HepG2 (cell line): ENCODE measurements at regions not wholly inside any gene's neighbourhood (a gene's known extent, or its start where the extent isn't known, plus 50 kb on each side); places are given as distances from the start of the nearest gene placed in this dataset.

Source experiments
- ATAC-seq: fragments of 200-7000 bp; cut with Tn5 transposase; 3 replicates; pipeline ENCODE4 v1.9.1; 2020; ENCODE audit warnings: mild to moderate bottlenecking, moderate library complexity
- BruUV-seq: library from RNA; stranded (reverse); fragments of 400-500 nt; replicated peaks from 2 replicates; lab custom pipeline; 2021; lab: Mats Ljungman, UMichigan
- CTCF ChIA-PET: fragments of 300-600 bp; formaldehyde crosslinking; extraction: SDS; loops from one replicate; lab custom pipeline; 2021; ENCODE audit warnings: low total read pairs, inconsistent platforms, low intra/inter-chr PET ratio; lab: Yijun Ruan, JAX
- POLR2A ChIA-PET: fragments of 350-600 bp; sonication (Branson Sonifier 250); formaldehyde crosslinking; loops from one replicate; lab custom pipeline; 2020; ENCODE audit warnings: antibody characterized with exemption, inconsistent platforms; lab: Yijun Ruan, JAX
- DNase-seq: peaks from one replicate; pipeline ENCODE4 v3.0.0-alpha.2; 2015; ENCODE audit warnings: low spot score
- FAIRE-seq: peaks from 3 replicates; lab custom pipeline; 2011; peaks lifted over from hg19 to GRCh38; lab: Jason Lieb, UNC
- H2AFZ ChIP-seq: one replicate; pipeline ENCODE4 v1.6.1; 2011; ENCODE audit warnings: low read length, inconsistent platforms
- H3K27ac ChIP-seq: fragments of 300-600 bp; 3 replicates; pipeline ENCODE4 v1.8.0; 2011; ENCODE audit warnings: mixed run types, mild to moderate bottlenecking, mixed read lengths, low read length, inconsistent platforms; ENCODE audit not compliant: insufficient read depth; ENCODE audit errors: extremely low read length
- H3K27me3 ChIP-seq, 2 experiments: fragments of 200-600 bp in 1 of 2; 2 replicates in 1 of 2; 3 replicates in 1 of 2; pipeline versions ENCODE4 v1.6.0 to v1.8.0; 2011; ENCODE audit warnings: low read length in 2 of 2, mild to moderate bottlenecking in 2 of 2, moderate library complexity in 2 of 2, inconsistent platforms in 1 of 2; ENCODE audit not compliant: insufficient read depth in 2 of 2, control insufficient read depth in 1 of 2
- H3K36me3 ChIP-seq, 2 experiments: fragments of 200-600 bp in 1 of 2; replicated peaks in 1 of 2; 2 replicates in 1 of 2; 3 replicates in 1 of 2; pipeline versions ENCODE4 v1.5.1 to v1.8.0; 2011; ENCODE audit warnings: low read length in 2 of 2, inconsistent platforms in 1 of 2; ENCODE audit not compliant: insufficient read depth in 2 of 2, control insufficient read depth in 1 of 2
- H3K4me1 ChIP-seq: 2 replicates; pipeline ENCODE4 v1.5.1; 2012; ENCODE audit warnings: low read length, inconsistent platforms; ENCODE audit not compliant: insufficient read depth
- H3K4me2 ChIP-seq: 2 replicates; pipeline ENCODE4 v1.6.0; 2011; ENCODE audit warnings: low read depth, low read length, inconsistent platforms
- H3K4me3 ChIP-seq, 3 experiments: fragments of 200-600 bp in 1 of 3; sonication (generic), shearing (Covaris generic) in 1 of 3; replicated peaks in 1 of 3; 2 replicates each; pipeline ENCODE4 v1.5.1; 2011 to 2016; ENCODE audit warnings: low read length in 3 of 3, inconsistent platforms in 2 of 3, low read depth in 2 of 3, mild to moderate bottlenecking in 2 of 3, control low read depth in 1 of 3, mixed read lengths in 1 of 3; ENCODE audit not compliant: insufficient read depth in 1 of 3
- H3K79me2 ChIP-seq: one replicate; pipeline ENCODE4 v1.6.1; 2011; ENCODE audit warnings: low read length, inconsistent platforms; ENCODE audit not compliant: insufficient read depth
- H3K9ac ChIP-seq: 2 replicates; pipeline ENCODE4 v1.6.0; 2011; ENCODE audit warnings: mild to moderate bottlenecking, low read depth, low read length, inconsistent platforms; ENCODE audit not compliant: insufficient read depth
- H3K9me3 ChIP-seq: 2 replicates; pipeline ENCODE4 v1.5.1; 2012; ENCODE audit warnings: mild to moderate bottlenecking, low read length
- H4K20me1 ChIP-seq: 2 replicates; pipeline ENCODE4 v1.6.0; 2011; ENCODE audit warnings: inconsistent platforms, mild to moderate bottlenecking, low read length, moderate library complexity; ENCODE audit not compliant: insufficient read depth
- ETV6 ChIP-seq: sonication (generic); formaldehyde crosslinking; conservative IDR thresholded peaks from 2 replicates; pipeline ENCODE4 v1.4.0; 2020; ENCODE audit warnings: missing genetic modification reagents
- GRHL1 ChIP-seq: sonication (generic); formaldehyde crosslinking; conservative IDR thresholded peaks from 2 replicates; pipeline ENCODE4 v1.8.0; 2022; ENCODE audit warnings: missing genetic modification reagents
- HINFP ChIP-seq: sonication (generic); formaldehyde crosslinking; IDR thresholded peaks from 2 replicates; pipeline ENCODE4 v1.4.0; 2020; ENCODE audit warnings: low read depth, mild to moderate bottlenecking, missing genetic modification reagents
- JUNB ChIP-seq: sonication (generic); formaldehyde crosslinking; IDR thresholded peaks from 2 replicates; pipeline ENCODE4 v1.8.0; 2022; ENCODE audit warnings: missing genetic modification reagents, mild to moderate bottlenecking, borderline replicate concordance
- MEF2D ChIP-seq: sonication (generic); formaldehyde crosslinking; IDR thresholded peaks from 2 replicates; pipeline ENCODE4 v1.5.1; 2020; ENCODE audit warnings: mild to moderate bottlenecking, missing genetic modification reagents
- PBX3 ChIP-seq: sonication (generic); formaldehyde crosslinking; IDR thresholded peaks from 2 replicates; pipeline ENCODE4 v1.8.1; 2023; ENCODE audit warnings: missing genetic modification reagents, inconsistent platforms, borderline replicate concordance
- TAF1 ChIP-seq: sonication (generic); formaldehyde crosslinking; IDR thresholded peaks from 2 replicates; pipeline ENCODE4 v1.4.0; 2020; ENCODE audit warnings: missing genetic modification reagents
- TEAD3 ChIP-seq: optimal IDR thresholded peaks from 2 replicates; pipeline ENCODE3; 2016; ENCODE audit warnings: borderline replicate concordance
- ZFAT ChIP-seq: sonication (generic); formaldehyde crosslinking; conservative IDR thresholded peaks from 2 replicates; pipeline ENCODE4 v1.8.1; 2023; ENCODE audit warnings: missing genetic modification reagents, inconsistent platforms
- ZKSCAN1 ChIP-seq: fragments of 150-350 bp; IDR thresholded peaks from 2 replicates; pipeline ENCODE4 v1.6.1; 2014; ENCODE audit warnings: low read length
- WGBS: methylation state at CpG from one replicate; pipeline ENCODE4 v1.1.6; 2017; ENCODE audit warnings: low lambda C conversion rate; 5-methylcytosine and 5-hydroxymethylcytosine counted together
- in situ Hi-C: cut with HindIII; loops from 2 replicates; pipeline ENCODE4 v1.10.0; 2017; ENCODE audit warnings: low pct_unique_long_range_greater_than_20kb; ENCODE audit not compliant: extremely low pct_ligation_motif_present
- intact Hi-C: fragments of 100-400 bp; cut with micrococcal nuclease; formaldehyde crosslinking; loops from one replicate; pipeline ENCODE4 v1.10.0; 2022; ENCODE audit not compliant: unreplicated experiment
- TF ChIP-seq, protein P1 (sequence below): sonication (generic); formaldehyde crosslinking; IDR thresholded peaks from 2 replicates; pipeline ENCODE4 v1.5.0; 2020; ENCODE audit warnings: mild to moderate bottlenecking, missing genetic modification reagents, borderline replicate concordance
- TF ChIP-seq, protein P2 (sequence below): sonication (generic); formaldehyde crosslinking; IDR thresholded peaks from 2 replicates; pipeline ENCODE4 v1.5.0; 2020; ENCODE audit warnings: mild to moderate bottlenecking, missing genetic modification reagents

DNA sequence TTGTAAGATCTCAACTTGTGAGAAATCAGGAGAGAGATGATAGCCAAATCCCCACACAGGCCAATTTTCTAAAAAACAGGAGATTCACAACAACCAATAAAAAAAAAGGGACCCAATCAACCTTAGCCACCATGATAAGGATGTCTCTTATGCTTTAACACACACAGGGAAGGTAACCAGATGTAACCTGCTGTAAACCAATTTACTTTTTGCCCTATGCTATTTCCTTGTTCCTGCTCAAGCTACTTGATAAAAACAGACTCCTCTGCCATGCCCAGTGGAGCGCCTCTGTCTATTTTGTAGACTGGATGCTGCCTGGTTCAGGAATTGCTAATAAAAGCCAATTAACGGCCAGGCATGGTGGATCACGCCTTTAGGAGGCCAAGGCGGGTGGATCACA is 123.5 kb upstream of the NPVF start (continued):
- no peak for TF ChIP-seq ETV6 (CRISPR knock-in tag)
- TF ChIP-seq, all 625 proteins: peak for 0

- H3K4me1 ChIP-seq: no peaks in the 10 kb centered on the region
- ChIA-PET POLR2A (no interaction called here), CTCF (no interaction called here)
- H2AFZ ChIP-seq: no peak overlapping the region
- no peak for DNase-seq
- ATAC-seq: no peak
- H3K79me2 ChIP-seq: no peaks in the 10 kb centered on the region
- H4K20me1 ChIP-seq: no peaks in the 10 kb centered on the region
- no peak overlapping the region for H3K9ac ChIP-seq
- H3K27ac ChIP-seq: no peak overlapping the region
- peaks cover 0 to 6% of the 10 kb centered on the region in 2 experiments; a peak in 1 of 5 replicates for H3K27me3 ChIP-seq
- no peaks in the 10 kb centered on the region for H3K9me3 ChIP-seq
- no peak overlapping the region for H3K4me2 ChIP-seq
- in situ Hi-C loops: no loop called here
- 13% methylated on average over 2 of the region's 2 CpGs for WGBS
- H3K36me3 ChIP-seq: no peaks in the 10 kb centered on the region
- H3K4me3 ChIP-seq: no peak overlapping the region
- no peak for FAIRE-seq
- intact Hi-C loops: no loop called here
- BruUV-seq: no TSS peak
- no peak for TF ChIP-seq TAF1 (CRISPR knock-in tag)
- no peak for TF ChIP-seq ZFAT
- no peak for TF ChIP-seq MEF2D (CRISPR knock-in tag)
- no peak for TF ChIP-seq PBX3 (CRISPR knock-in tag)
- TF ChIP-seq, protein P1, sequence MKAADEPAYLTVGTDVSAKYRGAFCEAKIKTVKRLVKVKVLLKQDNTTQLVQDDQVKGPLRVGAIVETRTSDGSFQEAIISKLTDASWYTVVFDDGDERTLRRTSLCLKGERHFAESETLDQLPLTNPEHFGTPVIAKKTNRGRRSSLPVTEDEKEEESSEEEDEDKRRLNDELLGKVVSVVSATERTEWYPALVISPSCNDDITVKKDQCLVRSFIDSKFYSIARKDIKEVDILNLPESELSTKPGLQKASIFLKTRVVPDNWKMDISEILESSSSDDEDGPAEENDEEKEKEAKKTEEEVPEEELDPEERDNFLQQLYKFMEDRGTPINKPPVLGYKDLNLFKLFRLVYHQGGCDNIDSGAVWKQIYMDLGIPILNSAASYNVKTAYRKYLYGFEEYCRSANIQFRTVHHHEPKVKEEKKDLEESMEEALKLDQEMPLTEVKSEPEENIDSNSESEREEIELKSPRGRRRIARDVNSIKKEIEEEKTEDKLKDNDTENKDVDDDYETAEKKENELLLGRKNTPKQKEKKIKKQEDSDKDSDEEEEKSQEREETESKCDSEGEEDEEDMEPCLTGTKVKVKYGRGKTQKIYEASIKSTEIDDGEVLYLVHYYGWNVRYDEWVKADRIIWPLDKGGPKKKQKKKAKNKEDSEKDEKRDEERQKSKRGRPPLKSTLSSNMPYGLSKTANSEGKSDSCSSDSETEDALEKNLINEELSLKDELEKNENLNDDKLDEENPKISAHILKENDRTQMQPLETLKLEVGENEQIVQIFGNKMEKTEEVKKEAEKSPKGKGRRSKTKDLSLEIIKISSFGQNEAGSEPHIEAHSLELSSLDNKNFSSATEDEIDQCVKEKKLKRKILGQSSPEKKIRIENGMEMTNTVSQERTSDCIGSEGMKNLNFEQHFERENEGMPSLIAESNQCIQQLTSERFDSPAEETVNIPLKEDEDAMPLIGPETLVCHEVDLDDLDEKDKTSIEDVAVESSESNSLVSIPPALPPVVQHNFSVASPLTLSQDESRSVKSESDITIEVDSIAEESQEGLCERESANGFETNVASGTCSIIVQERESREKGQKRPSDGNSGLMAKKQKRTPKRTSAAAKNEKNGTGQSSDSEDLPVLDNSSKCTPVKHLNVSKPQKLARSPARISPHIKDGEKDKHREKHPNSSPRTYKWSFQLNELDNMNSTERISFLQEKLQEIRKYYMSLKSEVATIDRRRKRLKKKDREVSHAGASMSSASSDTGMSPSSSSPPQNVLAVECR: no peak
- TF ChIP-seq, protein P2, sequence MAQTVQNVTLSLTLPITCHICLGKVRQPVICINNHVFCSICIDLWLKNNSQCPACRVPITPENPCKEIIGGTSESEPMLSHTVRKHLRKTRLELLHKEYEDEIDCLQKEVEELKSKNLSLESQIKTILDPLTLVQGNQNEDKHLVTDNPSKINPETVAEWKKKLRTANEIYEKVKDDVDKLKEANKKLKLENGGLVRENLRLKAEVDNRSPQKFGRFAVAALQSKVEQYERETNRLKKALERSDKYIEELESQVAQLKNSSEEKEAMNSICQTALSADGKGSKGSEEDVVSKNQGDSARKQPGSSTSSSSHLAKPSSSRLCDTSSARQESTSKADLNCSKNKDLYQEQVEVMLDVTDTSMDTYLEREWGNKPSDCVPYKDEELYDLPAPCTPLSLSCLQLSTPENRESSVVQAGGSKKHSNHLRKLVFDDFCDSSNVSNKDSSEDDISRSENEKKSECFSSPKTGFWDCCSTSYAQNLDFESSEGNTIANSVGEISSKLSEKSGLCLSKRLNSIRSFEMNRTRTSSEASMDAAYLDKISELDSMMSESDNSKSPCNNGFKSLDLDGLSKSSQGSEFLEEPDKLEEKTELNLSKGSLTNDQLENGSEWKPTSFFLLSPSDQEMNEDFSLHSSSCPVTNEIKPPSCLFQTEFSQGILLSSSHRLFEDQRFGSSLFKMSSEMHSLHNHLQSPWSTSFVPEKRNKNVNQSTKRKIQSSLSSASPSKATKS (CRISPR knock-in tag): no peak
- no peak for TF ChIP-seq JUNB
- no peak for TF ChIP-seq GRHL1 (CRISPR knock-in tag)
- TF ChIP-seq HINFP (CRISPR knock-in tag): no peak
- no peak for TF ChIP-seq ZKSCAN1
- TF ChIP-seq TEAD3 (CRISPR knock-in tag): no peak
Observed at GRCh38 chr7:25353196-25353595, 124.9 kb upstream of the NPVF start.
